ENCODE measurements at regions not wholly inside any gene's neighbourhood (a gene's known extent, or its start where the extent isn't known, plus 50 kb on each side); places are given as distances from the start of the nearest gene placed in this dataset.
"Not testable (repeated sequence)": the region's sequence is repeated elsewhere in the genome, so short reads cannot be mapped to it uniquely, and the experiment has no call there.

- not testable (repeated sequence) for DNase-seq (ENCODE audit: low read depth)
Observed at GRCh38 chr4:130772966-130773365, 1677.0 kb downstream of the C4orf33 start.

DNA sequence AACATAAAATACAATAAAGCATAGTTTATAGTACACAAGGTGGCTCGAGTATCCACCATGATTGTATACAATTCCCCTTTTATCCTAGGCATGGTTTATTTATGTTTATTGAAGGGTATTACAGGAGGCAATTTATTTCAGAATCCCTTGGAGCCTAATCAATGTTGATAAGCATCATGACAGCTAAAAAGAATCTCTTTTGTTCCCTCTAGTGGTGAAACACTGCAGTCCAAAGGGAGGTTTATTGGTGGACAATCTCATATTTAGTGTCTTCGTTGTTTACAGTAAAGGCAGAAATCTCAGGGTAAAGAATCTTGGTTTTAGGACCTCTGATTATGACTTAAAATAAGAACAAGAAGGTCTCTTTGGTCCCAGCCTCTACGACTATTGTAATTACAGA lies 1712.5 kb downstream of the C4orf33 start:
- DNase-seq (ENCODE audit: low read depth), result no peak

DNA sequence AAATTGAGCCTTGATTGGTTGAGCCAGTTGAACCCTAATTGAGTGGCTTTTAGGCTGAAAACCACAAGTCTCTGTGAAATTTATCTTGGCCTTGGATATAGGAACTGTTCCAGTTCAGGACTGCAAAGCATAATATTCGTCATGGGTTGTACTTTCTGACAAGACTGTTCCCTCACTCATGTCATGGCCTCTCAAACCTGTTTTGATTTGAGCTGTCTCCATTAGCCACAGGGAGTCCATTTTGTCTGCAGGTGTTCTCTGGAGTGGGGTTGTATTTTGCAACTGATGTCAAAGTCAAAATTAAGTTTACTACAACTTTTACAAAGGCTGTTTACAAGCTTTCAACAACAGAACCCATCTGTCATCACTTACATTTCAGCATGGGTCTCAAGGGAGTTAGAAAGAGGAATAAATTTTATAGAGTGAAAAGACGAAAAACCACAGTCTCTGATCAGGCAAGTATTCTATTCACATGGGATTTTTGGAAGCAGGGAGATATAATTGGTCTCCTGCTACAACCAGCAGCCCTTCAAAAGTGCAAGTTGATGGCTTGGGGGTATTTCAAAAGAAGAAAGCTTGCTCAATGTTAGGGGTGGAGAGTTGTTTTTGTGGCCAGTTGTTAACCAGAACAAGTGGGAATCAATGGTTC lies 1716.3 kb downstream of the C4orf33 start:
- no peak for DNase-seq (ENCODE audit: low read depth)

GRCh38 chr4:130814896-130815295 lies 1718.9 kb downstream of the C4orf33 start:
- no peak for DNase-seq (ENCODE audit: low read depth)

DNA sequence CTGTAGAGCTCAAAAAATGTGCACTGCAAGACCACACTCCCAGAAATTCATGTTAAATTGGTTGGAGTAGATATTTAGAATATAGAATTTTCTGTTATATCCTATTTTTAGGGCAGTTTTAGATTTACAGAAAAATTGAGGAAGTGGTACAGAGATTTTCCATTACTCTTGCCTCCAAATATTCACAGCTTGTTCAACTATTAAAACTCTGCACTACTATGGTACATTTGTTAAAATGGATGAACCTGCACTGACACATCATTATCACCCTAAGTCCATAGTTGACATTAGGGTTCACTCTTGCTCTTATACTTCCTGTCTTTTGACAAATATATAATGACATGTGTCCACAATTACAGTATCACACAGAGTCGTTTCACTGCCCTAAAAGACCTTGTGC lies 1724.5 kb downstream of the C4orf33 start:
- no peak for DNase-seq (ENCODE audit: low read depth)

DNA sequence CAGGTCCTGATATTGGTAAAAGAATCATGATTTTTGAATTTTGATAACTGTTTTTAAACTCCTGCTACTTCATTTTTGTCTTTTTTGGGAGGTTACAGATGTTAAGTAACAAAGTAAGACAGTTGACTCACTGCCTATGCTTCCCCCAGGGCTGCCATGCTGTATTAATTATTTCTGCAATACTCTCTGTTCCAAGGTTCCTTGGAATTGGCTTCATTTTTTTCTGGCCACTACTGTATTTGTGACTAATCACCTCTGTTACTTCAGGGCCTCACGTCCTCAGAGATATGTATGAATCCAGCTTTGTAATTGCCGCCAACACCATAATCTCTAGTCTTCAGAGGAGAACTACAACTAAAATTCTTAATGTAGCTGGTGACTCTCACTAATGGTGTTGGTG lies 1729.3 kb downstream of the C4orf33 start:
- DNase-seq (ENCODE audit: low read depth), result no peak

GRCh38 chr4:130850019-130850524 lies 1754.1 kb downstream of the C4orf33 start:
- no peak for DNase-seq (ENCODE audit: low read depth)

GRCh38 chr4:130851107-130851506 lies 1755.2 kb downstream of the C4orf33 start:
- DNase-seq (ENCODE audit: low read depth), result no peak

- DNase-seq (ENCODE audit: low read depth), result no peak
Observed at GRCh38 chr4:130851932-130852331, 1756.0 kb downstream of the C4orf33 start.

- DNase-seq (ENCODE audit: low read depth), result no peak
Observed at GRCh38 chr4:130855533-130855932, 1759.6 kb downstream of the C4orf33 start.

GRCh38 chr4:130859991-130860390 lies 1764.0 kb downstream of the C4orf33 start:
- no peak for DNase-seq (ENCODE audit: low read depth)

- DNase-seq (ENCODE audit: low read depth), result no peak
Observed at GRCh38 chr4:130896920-130897319, 1801.0 kb downstream of the C4orf33 start.

DNA sequence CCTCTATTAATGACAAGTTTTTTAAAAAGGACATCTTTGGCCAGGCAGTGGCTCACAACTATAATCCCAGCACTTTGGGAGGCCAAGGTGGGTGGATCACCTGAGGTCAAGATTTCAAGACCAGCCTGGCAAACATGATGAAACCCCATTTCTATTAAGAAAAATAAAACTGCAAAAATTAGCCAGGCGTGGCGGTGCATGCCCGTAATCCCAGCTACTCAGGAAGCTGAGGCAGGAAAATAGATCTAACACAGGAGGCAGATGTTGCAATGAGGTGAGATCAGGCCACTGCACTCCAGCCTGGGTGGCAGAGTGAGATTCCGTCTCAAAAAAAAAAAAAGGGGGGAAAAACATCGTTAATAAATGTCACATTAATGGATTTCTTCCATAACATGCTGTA lies 1805.4 kb downstream of the C4orf33 start:
- no peak for DNase-seq (ENCODE audit: low read depth)

GRCh38 chr4:130922955-130923354 lies 1827.0 kb downstream of the C4orf33 start:
- DNase-seq (ENCODE audit: low read depth), result no peak

DNA sequence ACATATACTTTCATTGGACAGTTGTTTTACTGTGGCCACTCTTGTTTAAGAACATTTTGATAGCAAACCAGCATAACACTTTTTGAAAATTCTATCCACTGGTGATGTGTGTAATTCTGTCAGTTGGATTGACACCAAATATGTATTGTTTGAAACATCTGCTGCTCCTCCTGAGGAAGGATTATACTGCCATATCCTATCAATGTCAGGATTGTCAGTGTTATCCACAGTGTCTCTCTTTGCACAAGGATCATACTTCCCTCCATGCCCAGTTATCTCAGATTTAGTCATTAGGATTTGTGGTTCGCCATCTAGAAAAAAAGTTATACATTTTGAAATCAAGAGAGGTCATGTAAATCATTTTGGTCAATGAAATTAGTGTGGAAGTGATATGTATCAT lies 1859.6 kb downstream of the C4orf33 start:
- DNase-seq (ENCODE audit: low read depth), result no peak

DNA sequence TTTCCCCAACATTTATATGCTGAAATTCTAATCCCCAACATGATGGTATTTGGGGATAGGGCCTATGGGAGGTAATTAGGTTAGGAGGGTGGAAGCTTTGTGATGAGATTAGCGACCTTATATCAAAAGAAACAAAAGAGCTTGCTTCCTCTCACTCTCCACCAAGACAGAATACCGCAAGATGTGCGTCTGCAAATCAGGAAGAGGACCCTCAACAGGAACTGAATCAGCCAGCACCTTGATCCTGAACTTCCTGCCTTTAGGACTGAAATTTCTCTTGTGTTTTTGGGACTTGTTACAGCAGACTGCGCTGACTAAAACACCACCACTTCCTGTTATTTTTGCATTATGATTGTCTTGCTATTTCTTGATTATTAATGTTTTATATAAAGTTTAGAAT lies 1889.4 kb downstream of the C4orf33 start:
- no peak for DNase-seq (ENCODE audit: low read depth)

DNA sequence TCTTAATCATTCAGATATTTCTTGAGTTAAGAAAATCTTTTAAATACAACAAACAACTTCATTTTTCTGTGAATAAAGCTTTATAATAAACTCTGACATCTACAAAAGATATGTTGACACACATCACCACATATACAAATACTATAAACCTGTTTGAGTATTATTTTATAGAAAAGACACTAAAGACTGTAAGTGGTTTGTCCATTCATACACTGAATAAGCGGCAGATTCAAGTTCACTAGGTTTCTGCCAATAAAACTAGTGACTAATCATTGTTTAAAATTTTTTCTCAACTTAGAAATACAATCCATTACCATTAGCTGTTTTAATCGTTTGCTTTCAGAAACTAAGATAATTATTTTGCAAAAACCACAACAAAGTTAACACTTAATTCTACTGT lies 1900.0 kb downstream of the C4orf33 start:
- no peak for DNase-seq (ENCODE audit: low read depth)

DNA sequence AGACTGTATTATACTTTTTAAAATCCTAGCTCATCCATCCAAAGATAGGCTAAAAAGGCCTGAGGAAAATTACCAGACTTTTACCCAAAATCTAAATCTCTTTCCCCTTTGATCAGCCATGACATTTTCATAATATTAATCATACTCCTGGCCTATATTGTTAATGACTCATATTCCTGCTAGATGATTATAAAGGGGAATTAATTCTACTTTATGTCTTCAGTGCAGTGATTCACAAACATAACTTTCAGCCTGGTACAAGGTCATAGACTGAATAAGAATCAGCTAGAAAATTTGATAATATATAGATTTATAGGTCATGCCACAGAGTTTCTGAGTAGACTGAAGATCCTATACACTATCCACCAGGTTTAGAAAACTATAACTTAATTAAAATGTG lies 1905.4 kb downstream of the C4orf33 start:
- no peak for DNase-seq (ENCODE audit: low read depth)

- no peak for DNase-seq (ENCODE audit: low read depth)
Observed at GRCh38 chr4:131002132-131002531, 1906.2 kb downstream of the C4orf33 start.

DNA sequence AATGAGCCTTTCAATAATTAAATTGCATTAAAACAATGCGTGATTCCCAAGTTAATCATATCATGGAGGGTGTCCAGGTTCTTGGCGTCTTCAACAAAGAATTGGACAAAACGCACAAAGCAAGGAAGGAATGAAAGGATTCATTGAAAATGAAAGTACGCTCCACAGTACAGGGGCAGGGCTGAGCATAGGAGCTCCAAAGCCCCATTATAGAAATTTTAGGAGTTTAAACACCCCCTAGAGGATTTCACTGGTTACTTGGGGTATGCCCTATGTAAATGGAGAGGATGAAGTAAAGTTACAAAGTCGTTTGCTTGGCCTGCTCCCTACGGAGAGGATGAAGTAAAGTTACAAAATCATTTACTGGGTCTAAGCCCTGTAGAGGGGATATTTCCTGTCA lies 1910.4 kb downstream of the C4orf33 start:
- DNase-seq (ENCODE audit: low read depth), result no peak

GRCh38 chr4:131011961-131012360 lies 1916.0 kb downstream of the C4orf33 start:
- DNase-seq (ENCODE audit: low read depth), result not testable (repeated sequence)

GRCh38 chr4:131013226-131013625 lies 1917.3 kb downstream of the C4orf33 start:
- DNase-seq (ENCODE audit: low read depth), result no peak

GRCh38 chr4:131026771-131027170 lies 1930.8 kb downstream of the C4orf33 start:
- DNase-seq (ENCODE audit: low read depth), result no peak

GRCh38 chr4:131044368-131044767 lies 1948.4 kb downstream of the C4orf33 start:
- no peak for DNase-seq (ENCODE audit: low read depth)

Data from stimulated activated CD8-positive, alpha-beta memory T cell treated with anti-CD3 and anti-CD28 coated beads, Interleukin-15, amount 100 ng/mL, for 1 hour (primary cell).